ENCODE measurements at regions not wholly inside any gene's neighbourhood (a gene's known extent, or its start where the extent isn't known, plus 50 kb on each side); places are given as distances from the start of the nearest gene placed in this dataset.

GRCh38 chr18:30512872-30513271 lies 529.7 kb downstream of the DSC3 start:
- no peak for TF ChIP-seq CTCF (IDR thresholded peaks at IDR 0.05; ENCODE audit: control insufficient read depth, insufficient read depth, low read depth, low read length, missing control alignments)
- no peak for DNase-seq (ENCODE audit: low read depth)
- no peak overlapping the region for H3K4me3 ChIP-seq (ENCODE audit: control insufficient read depth, low read depth, low read length)

GRCh38 chr18:30510882-30511281 lies 531.7 kb downstream of the DSC3 start:
- no peak overlapping the region for H3K4me3 ChIP-seq (ENCODE audit: control insufficient read depth, low read depth, low read length)
- no peak for TF ChIP-seq CTCF (IDR thresholded peaks at IDR 0.05; ENCODE audit: control insufficient read depth, insufficient read depth, low read depth, low read length, missing control alignments)
- DNase-seq (ENCODE audit: low read depth) = no peak

GRCh38 chr18:30501594-30501993 lies 540.9 kb downstream of the DSC3 start:
- H3K4me3 ChIP-seq (ENCODE audit: control insufficient read depth, low read depth, low read length) = no peak overlapping the region
- no peak for DNase-seq (ENCODE audit: low read depth)
- no peak for TF ChIP-seq CTCF (IDR thresholded peaks at IDR 0.05; ENCODE audit: control insufficient read depth, insufficient read depth, low read depth, low read length, missing control alignments)

- H3K4me3 ChIP-seq (ENCODE audit: control insufficient read depth, low read depth, low read length) = no peak overlapping the region
- DNase-seq (ENCODE audit: low read depth) = no peak
- TF ChIP-seq CTCF (IDR thresholded peaks at IDR 0.05; ENCODE audit: control insufficient read depth, insufficient read depth, low read depth, low read length, missing control alignments) = no peak
Measured at GRCh38 chr18:30500240-30500945, 542.1 kb downstream of the DSC3 start.

- no peak overlapping the region for H3K4me3 ChIP-seq (ENCODE audit: control insufficient read depth, low read depth, low read length)
- TF ChIP-seq CTCF (IDR thresholded peaks at IDR 0.05; ENCODE audit: control insufficient read depth, insufficient read depth, low read depth, low read length, missing control alignments) = no peak
- no peak for DNase-seq (ENCODE audit: low read depth)
Measured at GRCh38 chr18:30499721-30500120, 542.8 kb downstream of the DSC3 start.

- H3K4me3 ChIP-seq (ENCODE audit: control insufficient read depth, low read depth, low read length) = no peak overlapping the region
- no peak for DNase-seq (ENCODE audit: low read depth)
- TF ChIP-seq CTCF (IDR thresholded peaks at IDR 0.05; ENCODE audit: control insufficient read depth, insufficient read depth, low read depth, low read length, missing control alignments) = no peak
Measured at GRCh38 chr18:30492552-30493129, 549.9 kb downstream of the DSC3 start.
